DOHH2 (cell line): ENCODE measurements at regions not wholly inside any gene's neighbourhood (a gene's known extent, or its start where the extent isn't known, plus 50 kb on each side); places are given as distances from the start of the nearest gene placed in this dataset.

Experiments used
- H3F3A ChIP-seq: fragments of 200-600 bp; sonication (generic), shearing (Covaris generic); 2 replicates; pipeline ENCODE4 v1.6.0; 2016; ENCODE audit warnings: antibody characterized with exemption, mild to moderate bottlenecking; ENCODE audit not compliant: control insufficient read depth, insufficient read depth
- H3K27ac ChIP-seq: fragments of 200-600 bp; sonication (generic); 2 replicates; pipeline ENCODE4 v1.5.1; 2014; ENCODE audit warnings: low read depth, mild to moderate bottlenecking, low read length, moderate library complexity
- H3K27me3 ChIP-seq: fragments of 200-600 bp; sonication (generic); 2 replicates; pipeline ENCODE4 v1.6.1; 2014; ENCODE audit warnings: mild to moderate bottlenecking, low read length, mixed read lengths; ENCODE audit not compliant: control insufficient read depth
- H3K36me3 ChIP-seq: fragments of 200-600 bp; sonication (generic); 2 replicates; pipeline ENCODE4 v1.6.1; 2014; ENCODE audit warnings: mild to moderate bottlenecking, low read length, moderate library complexity, mixed read lengths; ENCODE audit not compliant: control insufficient read depth
- H3K4me1 ChIP-seq: fragments of 200-600 bp; sonication (generic); 2 replicates; pipeline ENCODE4 v1.6.1; 2014; ENCODE audit warnings: mild to moderate bottlenecking, low read length, mixed read lengths; ENCODE audit not compliant: control insufficient read depth
- H3K4me2 ChIP-seq: fragments of 200-600 bp; sonication (generic); 2 replicates; pipeline ENCODE4 v1.6.0; 2014; ENCODE audit warnings: mild to moderate bottlenecking, low read length, moderate library complexity
- H3K4me3 ChIP-seq: fragments of 200-600 bp; sonication (generic); 2 replicates; pipeline ENCODE4 v1.5.1; 2014; ENCODE audit warnings: mild to moderate bottlenecking, low read length, mixed read lengths
- H3K79me2 ChIP-seq: fragments of 200-600 bp; sonication (generic); 2 replicates; pipeline ENCODE4 v1.6.1; 2014; ENCODE audit warnings: mild to moderate bottlenecking, low read length, mixed read lengths; ENCODE audit not compliant: control insufficient read depth
- H3K9me2 ChIP-seq: fragments of 200-600 bp; sonication (generic); replicated peaks from 2 replicates; pipeline ENCODE4 v1.6.1; 2014; ENCODE audit warnings: mild to moderate bottlenecking, low read length, mixed read lengths; ENCODE audit not compliant: control insufficient read depth
- H3K9me3 ChIP-seq: fragments of 200-600 bp; sonication (generic); 2 replicates; pipeline ENCODE4 v1.6.1; 2014; ENCODE audit warnings: antibody characterized with exemption, low read length, mixed read lengths; ENCODE audit not compliant: control insufficient read depth, insufficient read depth
- H4K20me1 ChIP-seq: fragments of 200-600 bp; sonication (generic); 2 replicates; pipeline ENCODE4 v1.6.0; 2014; ENCODE audit warnings: low read depth, mild to moderate bottlenecking, antibody characterized with exemption, low read length, moderate library complexity; ENCODE audit not compliant: control insufficient read depth, insufficient read depth
- EZH2phosphoT487 ChIP-seq: fragments of 200-600 bp; sonication (generic); IDR thresholded peaks from 2 replicates; pipeline ENCODE4 v1.6.1; 2017; ENCODE audit warnings: borderline replicate concordance, mild to moderate bottlenecking, antibody characterized with exemption, low read length, moderate library complexity, mixed read lengths
- TF ChIP-seq, protein P1 (sequence below): fragments of 200-600 bp; sonication (generic); IDR thresholded peaks from one replicate; pipeline ENCODE4 v1.5.1; 2014; ENCODE audit warnings: antibody characterized with exemption, mild to moderate bottlenecking, low read depth, low read length; ENCODE audit not compliant: poor library complexity, severe bottlenecking

GRCh38 chr1:235004840-235005391 is 123.7 kb downstream of the TOMM20 start:
- Histone ChIP-seq H3K4me1 (peaks cover 36% of the 10 kb centered on the region), H3K4me3 (peak overlapping the region; percentile 30), H3F3A (no peaks in the 10 kb centered on the region), H3K9me2 (no peaks in the 10 kb centered on the region), H3K9me3 (no peaks in the 10 kb centered on the region), H3K27me3 (no peaks in the 10 kb centered on the region), H3K4me2 (peak overlapping the region; percentile 59), H4K20me1 (no peaks in the 10 kb centered on the region), H3K27ac (peak overlapping the region; percentile 33), H3K79me2 (no peaks in the 10 kb centered on the region), H3K36me3 (no peaks in the 10 kb centered on the region)
- TF ChIP-seq, protein P1, sequence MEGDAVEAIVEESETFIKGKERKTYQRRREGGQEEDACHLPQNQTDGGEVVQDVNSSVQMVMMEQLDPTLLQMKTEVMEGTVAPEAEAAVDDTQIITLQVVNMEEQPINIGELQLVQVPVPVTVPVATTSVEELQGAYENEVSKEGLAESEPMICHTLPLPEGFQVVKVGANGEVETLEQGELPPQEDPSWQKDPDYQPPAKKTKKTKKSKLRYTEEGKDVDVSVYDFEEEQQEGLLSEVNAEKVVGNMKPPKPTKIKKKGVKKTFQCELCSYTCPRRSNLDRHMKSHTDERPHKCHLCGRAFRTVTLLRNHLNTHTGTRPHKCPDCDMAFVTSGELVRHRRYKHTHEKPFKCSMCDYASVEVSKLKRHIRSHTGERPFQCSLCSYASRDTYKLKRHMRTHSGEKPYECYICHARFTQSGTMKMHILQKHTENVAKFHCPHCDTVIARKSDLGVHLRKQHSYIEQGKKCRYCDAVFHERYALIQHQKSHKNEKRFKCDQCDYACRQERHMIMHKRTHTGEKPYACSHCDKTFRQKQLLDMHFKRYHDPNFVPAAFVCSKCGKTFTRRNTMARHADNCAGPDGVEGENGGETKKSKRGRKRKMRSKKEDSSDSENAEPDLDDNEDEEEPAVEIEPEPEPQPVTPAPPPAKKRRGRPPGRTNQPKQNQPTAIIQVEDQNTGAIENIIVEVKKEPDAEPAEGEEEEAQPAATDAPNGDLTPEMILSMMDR = no peak
- no peak for TF ChIP-seq EZH2phosphoT487

DNA sequence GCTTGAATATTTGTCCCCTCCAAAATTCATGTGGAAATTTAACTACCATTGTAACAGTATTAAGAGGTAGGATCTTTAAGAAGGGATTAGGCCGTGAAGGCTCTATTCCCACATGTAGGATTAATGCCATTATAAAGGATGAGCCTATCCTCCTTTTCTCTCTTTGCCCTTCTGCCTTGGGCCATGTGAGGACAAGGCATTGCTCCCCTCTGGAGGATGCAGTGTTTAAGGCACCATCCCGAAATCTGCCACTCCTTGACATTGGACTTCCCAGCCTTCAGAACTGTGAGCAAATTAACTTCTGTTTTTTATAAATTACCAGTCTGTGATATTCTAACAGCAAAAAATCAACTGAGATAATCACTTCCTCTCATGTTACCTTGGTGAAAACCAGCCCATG is 124.4 kb downstream of the TOMM20 start:
- Histone ChIP-seq H4K20me1 (no peaks in the 10 kb centered on the region), H3K4me2 (peak overlapping the region; percentile 59), H3K9me2 (no peaks in the 10 kb centered on the region), H3K79me2 (no peaks in the 10 kb centered on the region), H3K36me3 (no peaks in the 10 kb centered on the region), H3K4me3 (0 out of 2 replicates have a peak overlapping the region, but pooled peaks have one; percentile 30), H3K9me3 (no peaks in the 10 kb centered on the region), H3K27ac (peak overlapping the region; percentile 33), H3K27me3 (no peaks in the 10 kb centered on the region), H3F3A (no peaks in the 10 kb centered on the region), H3K4me1 (peaks cover 36% of the 10 kb centered on the region)
- TF ChIP-seq, protein P1 = no peak
- no peak for TF ChIP-seq EZH2phosphoT487

GRCh38 chr1:235002706-235003300 is 125.8 kb downstream of the TOMM20 start:
- no peaks in the 10 kb centered on the region for H3K9me3 ChIP-seq

More at GRCh38 chr1:235002706-235003300, 125.8 kb downstream of the TOMM20 start:
- H3K9me2 ChIP-seq = no peaks in the 10 kb centered on the region
- no peaks in the 10 kb centered on the region for H3K27me3 ChIP-seq
- H4K20me1 ChIP-seq = no peaks in the 10 kb centered on the region
- no peak for TF ChIP-seq EZH2phosphoT487
- TF ChIP-seq, protein P1 = no peak
- no peaks in the 10 kb centered on the region for H3K79me2 ChIP-seq
- no peak overlapping the region for H3K27ac ChIP-seq
- no peaks in the 10 kb centered on the region for H3K36me3 ChIP-seq
- H3K4me3 ChIP-seq = no peak overlapping the region
- no peak overlapping the region for H3K4me2 ChIP-seq
- peaks cover 33% of the 10 kb centered on the region for H3K4me1 ChIP-seq
- no peaks in the 10 kb centered on the region for H3F3A ChIP-seq
